ENCODE measurements at regions not wholly inside any gene's neighbourhood (a gene's known extent, or its start where the extent isn't known, plus 50 kb on each side); places are given as distances from the start of the nearest gene placed in this dataset.

DNA sequence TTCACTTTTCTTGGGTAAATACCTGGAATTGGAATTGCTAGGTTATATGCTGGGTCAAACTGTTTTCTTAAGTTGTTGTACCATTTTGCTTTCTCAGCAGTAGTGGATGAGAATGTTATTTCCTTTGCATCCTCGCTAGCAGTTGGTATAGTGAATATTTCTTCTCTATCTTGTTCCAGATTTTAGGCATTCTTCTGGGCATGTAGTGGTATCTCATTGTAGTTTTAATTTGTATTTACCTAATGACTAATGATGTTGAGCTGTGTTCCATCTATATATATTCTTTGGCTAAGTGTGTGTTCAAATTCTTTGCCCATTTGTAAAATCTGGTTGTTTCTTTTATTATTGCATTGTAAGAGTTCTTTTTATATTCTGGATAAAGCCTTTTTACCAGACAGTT is 333.3 kb downstream of the MAT2B start:
- no peaks in the 10 kb centered on the region for H3K9me3 ChIP-seq (ENCODE audit: control insufficient read depth, low read length)
- ATAC-seq (ENCODE audit: low FRiP score), result no peak
- H3K27ac ChIP-seq (ENCODE audit: low read depth in 1 of 2, low read length in 2 of 2), result no peak overlapping the region
- DNase-seq, result no peak
- no peaks in the 10 kb centered on the region for H3K36me3 ChIP-seq (ENCODE audit: control insufficient read depth in 1 of 2, insufficient read depth in 2 of 2, low read length in 1 of 2)
- no peak overlapping the region for H3K4me3 ChIP-seq (ENCODE audit: low read length in 2 of 2)
- H3K4me1 ChIP-seq (ENCODE audit: control insufficient read depth in 1 of 2, insufficient read depth in 2 of 2, low read length in 2 of 2), result no peaks in the 10 kb centered on the region
- H3K27me3 ChIP-seq (ENCODE audit: control insufficient read depth in 1 of 2, insufficient read depth in 2 of 2, low read length in 1 of 2), result no peaks in the 10 kb centered on the region
- 73 to 74% methylated on average over 1 of the region's 1 CpG for WGBS, 2 donors
- intact Hi-C loops (cut with DNase I), result no loop called here

- WGBS, 2 donors, result 17 to 19% methylated on average over 1 of the region's 1 CpG
- H3K4me3 ChIP-seq (ENCODE audit: low read length in 2 of 2), result no peak overlapping the region
- no peaks in the 10 kb centered on the region for H3K27me3 ChIP-seq (ENCODE audit: control insufficient read depth in 1 of 2, insufficient read depth in 2 of 2, low read length in 1 of 2)
- no peak for DNase-seq
- intact Hi-C loops (cut with DNase I), result no loop called here
- H3K27ac ChIP-seq (ENCODE audit: low read depth in 1 of 2, low read length in 2 of 2), result no peak overlapping the region
- no peaks in the 10 kb centered on the region for H3K9me3 ChIP-seq (ENCODE audit: control insufficient read depth, low read length)
- no peaks in the 10 kb centered on the region for H3K36me3 ChIP-seq (ENCODE audit: control insufficient read depth in 1 of 2, insufficient read depth in 2 of 2, low read length in 1 of 2)
- H3K4me1 ChIP-seq (ENCODE audit: control insufficient read depth in 1 of 2, insufficient read depth in 2 of 2, low read length in 2 of 2), result no peaks in the 10 kb centered on the region
- ATAC-seq (ENCODE audit: low FRiP score), result no peak
Measured at GRCh38 chr5:163846512-163846911, 341.1 kb downstream of the MAT2B start.

DNA sequence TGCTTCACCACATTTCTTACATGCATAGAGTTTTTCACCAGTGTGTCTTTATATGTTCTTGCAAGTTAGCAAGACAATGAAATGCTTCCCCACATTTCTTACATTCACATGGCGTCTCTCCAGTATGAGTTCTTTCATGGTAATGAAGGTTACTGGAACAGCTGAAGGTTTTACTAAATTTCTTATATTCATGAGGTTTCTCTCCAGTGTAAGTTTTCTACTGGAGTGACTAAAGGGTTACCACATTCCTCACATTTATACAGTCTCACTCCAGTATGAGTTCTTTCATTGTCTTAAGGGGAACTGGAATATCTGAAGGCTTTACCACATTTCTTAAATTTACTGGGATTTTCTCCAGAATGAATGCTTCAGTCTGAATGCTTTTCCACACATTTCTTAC is 350.3 kb downstream of the MAT2B start:
- no peaks in the 10 kb centered on the region for H3K4me1 ChIP-seq (ENCODE audit: control insufficient read depth in 1 of 2, insufficient read depth in 2 of 2, low read length in 2 of 2)
- no peak overlapping the region for H3K27ac ChIP-seq (ENCODE audit: low read depth in 1 of 2, low read length in 2 of 2)
- DNase-seq (no peak), ATAC-seq (ENCODE audit: low FRiP score) (no peak)
- intact Hi-C loops (cut with DNase I), result no loop called here
- H3K4me3 ChIP-seq (ENCODE audit: low read length in 2 of 2), result no peak overlapping the region
- no peaks in the 10 kb centered on the region for H3K27me3 ChIP-seq (ENCODE audit: control insufficient read depth in 1 of 2, insufficient read depth in 2 of 2, low read length in 1 of 2)
- 72% methylated on average over 1 of the region's 1 CpG for WGBS, 2 donors
- no peaks in the 10 kb centered on the region for H3K36me3 ChIP-seq (ENCODE audit: control insufficient read depth in 1 of 2, insufficient read depth in 2 of 2, low read length in 1 of 2)
- no peaks in the 10 kb centered on the region for H3K9me3 ChIP-seq (ENCODE audit: control insufficient read depth, low read length)

- Histone ChIP-seq H3K4me1 (ENCODE audit: control insufficient read depth in 1 of 2, insufficient read depth in 2 of 2, low read length in 2 of 2) (no peaks in the 10 kb centered on the region), H3K4me3 (ENCODE audit: low read length in 2 of 2) (no peak overlapping the region), H3K27ac (ENCODE audit: low read depth in 1 of 2, low read length in 2 of 2) (no peak overlapping the region), H3K27me3 (ENCODE audit: control insufficient read depth in 1 of 2, insufficient read depth in 2 of 2, low read length in 1 of 2) (no peaks in the 10 kb centered on the region), H3K36me3 (ENCODE audit: control insufficient read depth in 1 of 2, insufficient read depth in 2 of 2, low read length in 1 of 2) (no peaks in the 10 kb centered on the region), H3K9me3 (ENCODE audit: control insufficient read depth, low read length) (no peaks in the 10 kb centered on the region)
- no peak for ATAC-seq (ENCODE audit: low FRiP score)
- intact Hi-C loops (cut with DNase I), result no loop called here
- DNase-seq, result no peak
- WGBS, 2 donors, result 74 to 81% methylated on average over 3 of the region's 3 CpGs
Measured at GRCh38 chr5:163861670-163862069, 356.3 kb downstream of the MAT2B start.

GRCh38 chr5:163867324-163867723 is 361.9 kb downstream of the MAT2B start:
- H3K36me3 ChIP-seq (ENCODE audit: control insufficient read depth in 1 of 2, insufficient read depth in 2 of 2, low read length in 1 of 2), result no peaks in the 10 kb centered on the region
- intact Hi-C loops (cut with DNase I), result no loop called here
- WGBS, 2 donors, result 4 to 8% methylated on average over 2 of the region's 2 CpGs

GRCh38 chr5:163867738-163868137 is 362.3 kb downstream of the MAT2B start:
- Histone ChIP-seq H3K4me1 (ENCODE audit: control insufficient read depth in 1 of 2, insufficient read depth in 2 of 2, low read length in 2 of 2) (no peaks in the 10 kb centered on the region), H3K27me3 (ENCODE audit: control insufficient read depth in 1 of 2, insufficient read depth in 2 of 2, low read length in 1 of 2) (no peaks in the 10 kb centered on the region), H3K27ac (ENCODE audit: low read depth in 1 of 2, low read length in 2 of 2) (no peak overlapping the region), H3K9me3 (ENCODE audit: control insufficient read depth, low read length) (no peaks in the 10 kb centered on the region), H3K4me3 (ENCODE audit: low read length in 2 of 2) (no peak overlapping the region), H3K36me3 (ENCODE audit: control insufficient read depth in 1 of 2, insufficient read depth in 2 of 2, low read length in 1 of 2) (no peaks in the 10 kb centered on the region)
- intact Hi-C loops (cut with DNase I), result no loop called here
- no peak for ATAC-seq (ENCODE audit: low FRiP score)
- no peak for DNase-seq
- 16 to 24% methylated on average over 3 of the region's 3 CpGs for WGBS, 2 donors

More at GRCh38 chr5:163867324-163867723, 361.9 kb downstream of the MAT2B start:
- Histone ChIP-seq H3K27ac (ENCODE audit: low read depth in 1 of 2, low read length in 2 of 2) (no peak overlapping the region), H3K9me3 (ENCODE audit: control insufficient read depth, low read length) (no peaks in the 10 kb centered on the region), H3K4me1 (ENCODE audit: control insufficient read depth in 1 of 2, insufficient read depth in 2 of 2, low read length in 2 of 2) (no peaks in the 10 kb centered on the region), H3K4me3 (ENCODE audit: low read length in 2 of 2) (no peak overlapping the region), H3K27me3 (ENCODE audit: control insufficient read depth in 1 of 2, insufficient read depth in 2 of 2, low read length in 1 of 2) (no peaks in the 10 kb centered on the region)
- DNase-seq (no peak), ATAC-seq (ENCODE audit: low FRiP score) (no peak)

GRCh38 chr5:163869581-163869980 is 364.2 kb downstream of the MAT2B start:
- no peaks in the 10 kb centered on the region for H3K4me1 ChIP-seq (ENCODE audit: control insufficient read depth in 1 of 2, insufficient read depth in 2 of 2, low read length in 2 of 2)
- 57 to 65% methylated on average over 6 of the region's 6 CpGs for WGBS, 2 donors

DNA sequence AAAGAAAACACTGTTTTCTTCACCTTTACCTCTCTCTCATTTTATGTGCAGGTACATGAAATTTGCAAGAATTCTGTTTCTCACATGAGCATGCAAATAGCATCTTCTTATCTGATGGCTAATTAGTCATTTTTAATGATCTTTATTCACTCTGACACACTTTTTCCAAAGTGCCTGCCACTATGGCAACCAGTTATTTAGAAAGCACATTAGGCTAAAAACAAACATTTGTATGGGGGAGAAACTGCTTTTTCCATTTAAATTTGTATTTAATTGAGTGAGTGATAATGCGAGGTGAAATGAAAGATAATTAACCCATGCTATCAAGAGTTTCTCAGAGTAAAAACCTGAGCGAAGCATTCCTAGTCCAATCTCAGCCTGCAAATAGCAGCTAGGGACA is 365.0 kb downstream of the MAT2B start:
- WGBS, 2 donors, result 62 to 74% methylated on average over 2 of the region's 2 CpGs
- H3K27ac ChIP-seq (ENCODE audit: low read depth in 1 of 2, low read length in 2 of 2), result no peak overlapping the region
- H3K4me3 ChIP-seq (ENCODE audit: low read length in 2 of 2), result no peak overlapping the region
- H3K4me1 ChIP-seq (ENCODE audit: control insufficient read depth in 1 of 2, insufficient read depth in 2 of 2, low read length in 2 of 2), result no peaks in the 10 kb centered on the region
- DNase-seq (no peak), ATAC-seq (ENCODE audit: low FRiP score) (no peak)
- intact Hi-C loops (cut with DNase I), result no loop called here
- H3K27me3 ChIP-seq (ENCODE audit: control insufficient read depth in 1 of 2, insufficient read depth in 2 of 2, low read length in 1 of 2), result no peaks in the 10 kb centered on the region
- no peaks in the 10 kb centered on the region for H3K9me3 ChIP-seq (ENCODE audit: control insufficient read depth, low read length)
- no peaks in the 10 kb centered on the region for H3K36me3 ChIP-seq (ENCODE audit: control insufficient read depth in 1 of 2, insufficient read depth in 2 of 2, low read length in 1 of 2)

More at GRCh38 chr5:163869581-163869980, 364.2 kb downstream of the MAT2B start:
- intact Hi-C loops (cut with DNase I), result no loop called here
- no peaks in the 10 kb centered on the region for H3K27me3 ChIP-seq (ENCODE audit: control insufficient read depth in 1 of 2, insufficient read depth in 2 of 2, low read length in 1 of 2)
- no peak overlapping the region for H3K4me3 ChIP-seq (ENCODE audit: low read length in 2 of 2)
- no peaks in the 10 kb centered on the region for H3K36me3 ChIP-seq (ENCODE audit: control insufficient read depth in 1 of 2, insufficient read depth in 2 of 2, low read length in 1 of 2)
- no peak overlapping the region for H3K27ac ChIP-seq (ENCODE audit: low read depth in 1 of 2, low read length in 2 of 2)
- DNase-seq, result no peak
- no peaks in the 10 kb centered on the region for H3K9me3 ChIP-seq (ENCODE audit: control insufficient read depth, low read length)
- ATAC-seq (ENCODE audit: low FRiP score), result no peak

GRCh38 chr5:163874431-163874830 is 369.0 kb downstream of the MAT2B start:
- DNase-seq, result no peak
- no peaks in the 10 kb centered on the region for H3K4me1 ChIP-seq (ENCODE audit: control insufficient read depth in 1 of 2, insufficient read depth in 2 of 2, low read length in 2 of 2)
- no peak overlapping the region for H3K27ac ChIP-seq (ENCODE audit: low read depth in 1 of 2, low read length in 2 of 2)
- H3K9me3 ChIP-seq (ENCODE audit: control insufficient read depth, low read length), result no peaks in the 10 kb centered on the region
- H3K36me3 ChIP-seq (ENCODE audit: control insufficient read depth in 1 of 2, insufficient read depth in 2 of 2, low read length in 1 of 2), result no peaks in the 10 kb centered on the region
- no peaks in the 10 kb centered on the region for H3K27me3 ChIP-seq (ENCODE audit: control insufficient read depth in 1 of 2, insufficient read depth in 2 of 2, low read length in 1 of 2)
- intact Hi-C loops (cut with DNase I), result no loop called here
- no peak for ATAC-seq (ENCODE audit: low FRiP score)
- H3K4me3 ChIP-seq (ENCODE audit: low read length in 2 of 2), result no peak overlapping the region

Measured in aorta (tissue), 5 donors.